ENCODE measurements at regions not wholly inside any gene's neighbourhood (a gene's known extent, or its start where the extent isn't known, plus 50 kb on each side); places are given as distances from the start of the nearest gene placed in this dataset.

DNA sequence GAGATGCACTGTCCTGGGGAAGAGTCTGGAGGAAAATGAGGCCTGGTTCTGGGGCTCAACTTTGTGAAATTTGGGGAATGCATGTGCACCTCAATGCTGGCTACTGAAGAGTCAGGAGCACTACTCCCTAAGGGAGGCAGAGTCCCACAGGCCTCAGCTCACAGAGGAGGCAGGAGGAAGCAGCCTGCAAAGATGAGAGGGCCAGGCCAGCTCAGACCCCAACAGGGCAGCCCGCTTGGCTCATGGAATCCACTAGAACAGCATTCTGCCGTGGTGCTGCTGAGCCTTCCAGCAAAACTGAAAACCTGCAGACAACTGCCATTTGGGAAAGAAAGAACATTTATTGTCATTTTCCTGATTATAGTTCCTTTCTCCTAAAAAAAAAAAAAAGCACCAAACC, 300.5 kb downstream of the CTTN start:
- Histone ChIP-seq H3K36me3 (ENCODE audit: control insufficient read depth in 1 of 2, insufficient read depth in 2 of 2, low read length in 2 of 2) (no peaks in the 10 kb centered on the region), H3K4me3 (replicated peaks in 1 of 2; ENCODE audit: low read depth in 1 of 2, low read length in 2 of 2) (no peak overlapping the region), H3K9me3 (ENCODE audit: control insufficient read depth in 1 of 2, insufficient read depth in 1 of 2, low read depth in 1 of 2, low read length in 2 of 2) (no peaks in the 10 kb centered on the region), H4K20me1 (ENCODE audit: insufficient read depth) (no peaks in the 10 kb centered on the region), H2AFZ (ENCODE audit: low read depth, low read length, poor library complexity, severe bottlenecking) (no peak overlapping the region), H3K9ac (ENCODE audit: low read length) (no peak overlapping the region), H3K9me2 (ENCODE audit: insufficient read depth) (no peaks in the 10 kb centered on the region), H3K4me1 (ENCODE audit: control insufficient read depth in 1 of 2, insufficient read depth in 2 of 2, low read length in 2 of 2) (no peaks in the 10 kb centered on the region), H3K4me2 (ENCODE audit: low read length) (no peak overlapping the region), H3K27me3 (ENCODE audit: insufficient read depth, low read length) (no peaks in the 10 kb centered on the region), H3K79me2 (ENCODE audit: insufficient read depth, low read length) (no peaks in the 10 kb centered on the region), H3K27ac (ENCODE audit: low read depth, low read length) (no peak overlapping the region)
- TF ChIP-seq SP1 (IDR thresholded peaks at IDR 0.05; ENCODE audit: low read depth) (no peak), ZFX (IDR thresholded peaks at IDR 0.05) (no peak), FOSL1 (IDR thresholded peaks at IDR 0.05; ENCODE audit: low read depth) (no peak), EZH2phosphoT487 (IDR thresholded peaks at IDR 0.05; ENCODE audit: borderline replicate concordance) (no peak), TCF7L2 (IDR thresholded peaks at IDR 0.05; ENCODE audit: borderline replicate concordance, extremely low read depth, insufficient read depth, insufficient read length) (no peak), SRF (IDR thresholded peaks at IDR 0.05; ENCODE audit: low read depth) (no peak), RAD21 (IDR thresholded peaks at IDR 0.05; ENCODE audit: low read depth) (no peak), YY1 (IDR thresholded peaks at IDR 0.05; ENCODE audit: extremely low read depth, insufficient replicate concordance, low read depth, low read length) (no peak), EGR1 (IDR thresholded peaks at IDR 0.05; ENCODE audit: low read depth) (no peak), SIN3A (IDR thresholded peaks at IDR 0.05; ENCODE audit: low read depth) (no peak)
- TF ChIP-seq, protein P1, sequence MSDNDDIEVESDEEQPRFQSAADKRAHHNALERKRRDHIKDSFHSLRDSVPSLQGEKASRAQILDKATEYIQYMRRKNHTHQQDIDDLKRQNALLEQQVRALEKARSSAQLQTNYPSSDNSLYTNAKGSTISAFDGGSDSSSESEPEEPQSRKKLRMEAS (IDR thresholded peaks at IDR 0.05), result no peak
- TF ChIP-seq, protein P2, sequence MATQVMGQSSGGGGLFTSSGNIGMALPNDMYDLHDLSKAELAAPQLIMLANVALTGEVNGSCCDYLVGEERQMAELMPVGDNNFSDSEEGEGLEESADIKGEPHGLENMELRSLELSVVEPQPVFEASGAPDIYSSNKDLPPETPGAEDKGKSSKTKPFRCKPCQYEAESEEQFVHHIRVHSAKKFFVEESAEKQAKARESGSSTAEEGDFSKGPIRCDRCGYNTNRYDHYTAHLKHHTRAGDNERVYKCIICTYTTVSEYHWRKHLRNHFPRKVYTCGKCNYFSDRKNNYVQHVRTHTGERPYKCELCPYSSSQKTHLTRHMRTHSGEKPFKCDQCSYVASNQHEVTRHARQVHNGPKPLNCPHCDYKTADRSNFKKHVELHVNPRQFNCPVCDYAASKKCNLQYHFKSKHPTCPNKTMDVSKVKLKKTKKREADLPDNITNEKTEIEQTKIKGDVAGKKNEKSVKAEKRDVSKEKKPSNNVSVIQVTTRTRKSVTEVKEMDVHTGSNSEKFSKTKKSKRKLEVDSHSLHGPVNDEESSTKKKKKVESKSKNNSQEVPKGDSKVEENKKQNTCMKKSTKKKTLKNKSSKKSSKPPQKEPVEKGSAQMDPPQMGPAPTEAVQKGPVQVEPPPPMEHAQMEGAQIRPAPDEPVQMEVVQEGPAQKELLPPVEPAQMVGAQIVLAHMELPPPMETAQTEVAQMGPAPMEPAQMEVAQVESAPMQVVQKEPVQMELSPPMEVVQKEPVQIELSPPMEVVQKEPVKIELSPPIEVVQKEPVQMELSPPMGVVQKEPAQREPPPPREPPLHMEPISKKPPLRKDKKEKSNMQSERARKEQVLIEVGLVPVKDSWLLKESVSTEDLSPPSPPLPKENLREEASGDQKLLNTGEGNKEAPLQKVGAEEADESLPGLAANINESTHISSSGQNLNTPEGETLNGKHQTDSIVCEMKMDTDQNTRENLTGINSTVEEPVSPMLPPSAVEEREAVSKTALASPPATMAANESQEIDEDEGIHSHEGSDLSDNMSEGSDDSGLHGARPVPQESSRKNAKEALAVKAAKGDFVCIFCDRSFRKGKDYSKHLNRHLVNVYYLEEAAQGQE (IDR thresholded peaks at IDR 0.05; ENCODE audit: low read depth), result no peak
- TF ChIP-seq, protein P3, sequence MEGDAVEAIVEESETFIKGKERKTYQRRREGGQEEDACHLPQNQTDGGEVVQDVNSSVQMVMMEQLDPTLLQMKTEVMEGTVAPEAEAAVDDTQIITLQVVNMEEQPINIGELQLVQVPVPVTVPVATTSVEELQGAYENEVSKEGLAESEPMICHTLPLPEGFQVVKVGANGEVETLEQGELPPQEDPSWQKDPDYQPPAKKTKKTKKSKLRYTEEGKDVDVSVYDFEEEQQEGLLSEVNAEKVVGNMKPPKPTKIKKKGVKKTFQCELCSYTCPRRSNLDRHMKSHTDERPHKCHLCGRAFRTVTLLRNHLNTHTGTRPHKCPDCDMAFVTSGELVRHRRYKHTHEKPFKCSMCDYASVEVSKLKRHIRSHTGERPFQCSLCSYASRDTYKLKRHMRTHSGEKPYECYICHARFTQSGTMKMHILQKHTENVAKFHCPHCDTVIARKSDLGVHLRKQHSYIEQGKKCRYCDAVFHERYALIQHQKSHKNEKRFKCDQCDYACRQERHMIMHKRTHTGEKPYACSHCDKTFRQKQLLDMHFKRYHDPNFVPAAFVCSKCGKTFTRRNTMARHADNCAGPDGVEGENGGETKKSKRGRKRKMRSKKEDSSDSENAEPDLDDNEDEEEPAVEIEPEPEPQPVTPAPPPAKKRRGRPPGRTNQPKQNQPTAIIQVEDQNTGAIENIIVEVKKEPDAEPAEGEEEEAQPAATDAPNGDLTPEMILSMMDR (IDR thresholded peaks at IDR 0.05 in 2 of 3, conservative IDR thresholded peaks at IDR 0.05 in 1 of 3; ENCODE audit: borderline replicate concordance in 1 of 3, insufficient read depth in 1 of 3, low read depth in 2 of 3, low read length in 2 of 3), result no peak
- TF ChIP-seq, protein P4, sequence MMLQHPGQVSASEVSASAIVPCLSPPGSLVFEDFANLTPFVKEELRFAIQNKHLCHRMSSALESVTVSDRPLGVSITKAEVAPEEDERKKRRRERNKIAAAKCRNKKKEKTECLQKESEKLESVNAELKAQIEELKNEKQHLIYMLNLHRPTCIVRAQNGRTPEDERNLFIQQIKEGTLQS (IDR thresholded peaks at IDR 0.05), result no peak
- ATAC-seq (no peak), DNase-seq (ENCODE audit: low read depth, low spot score) (no peak)
- ChIA-PET CTCF (no interaction called here), POLR2A (no interaction called here), RAD21 (ENCODE audit: low non-redundant PET in 1 of 2, low total read pairs in 2 of 2, uncharacterized antibody in 2 of 2, unreplicated experiment in 2 of 2) (no interaction called here)
- intact Hi-C loops (cut with micrococcal nuclease), result no loop called here
- BruUV-seq (replicated peaks), result no TSS peak
